COLO829 (cell line): ENCODE measurements at regions not wholly inside any gene's neighbourhood (a gene's known extent, or its start where the extent isn't known, plus 50 kb on each side); places are given as distances from the start of the nearest gene placed in this dataset.
A peak's percentile ranks its signal among the peaks of the same experiment; 100 is the strongest.

Experiments used
- DNase-seq: peaks from one replicate; pipeline ENCODE4 v3.0.0; 2012; ENCODE audit warnings: low spot score

- no peak for DNase-seq
Observed at GRCh38 chr5:14090755-14091154, 52.4 kb upstream of the TRIO start.

GRCh38 chr5:14090290-14090689 lies 52.9 kb upstream of the TRIO start:
- no peak for DNase-seq

GRCh38 chr5:14089198-14089597 lies 53.9 kb upstream of the TRIO start:
- no peak for DNase-seq

GRCh38 chr5:14086261-14086660 lies 56.9 kb upstream of the TRIO start:
- DNase-seq = no peak

- DNase-seq = no peak
Observed at GRCh38 chr5:14082973-14083372, 60.2 kb upstream of the TRIO start.

- DNase-seq = no peak
Observed at GRCh38 chr5:14082523-14082922, 60.6 kb upstream of the TRIO start.

- peak; percentile 26 for DNase-seq
Observed at GRCh38 chr5:14081791-14082190, 61.4 kb upstream of the TRIO start.

GRCh38 chr5:14078716-14079115 lies 64.4 kb upstream of the TRIO start:
- no peak for DNase-seq

- no peak for DNase-seq
Observed at GRCh38 chr5:14077501-14077900, 65.6 kb upstream of the TRIO start.

- no peak for DNase-seq
Observed at GRCh38 chr5:14076561-14076960, 66.6 kb upstream of the TRIO start.

GRCh38 chr5:14075937-14076336 lies 67.2 kb upstream of the TRIO start:
- no peak for DNase-seq

GRCh38 chr5:14071433-14071832 lies 71.7 kb upstream of the TRIO start:
- no peak for DNase-seq

GRCh38 chr5:14069021-14069420 lies 74.1 kb upstream of the TRIO start:
- DNase-seq = no peak

GRCh38 chr5:14068136-14068535 lies 75.0 kb upstream of the TRIO start:
- no peak for DNase-seq

- DNase-seq = no peak
Observed at GRCh38 chr5:14066326-14066725, 76.8 kb upstream of the TRIO start.

GRCh38 chr5:14064841-14065240 lies 78.3 kb upstream of the TRIO start:
- DNase-seq = no peak

- no peak for DNase-seq
Observed at GRCh38 chr5:14063691-14064090, 79.5 kb upstream of the TRIO start.

GRCh38 chr5:14063138-14063537 lies 80.0 kb upstream of the TRIO start:
- no peak for DNase-seq

GRCh38 chr5:14062178-14062577 lies 81.0 kb upstream of the TRIO start:
- DNase-seq = no peak

GRCh38 chr5:14061106-14061505 lies 82.0 kb upstream of the TRIO start:
- no peak for DNase-seq

GRCh38 chr5:14060218-14060617 lies 82.9 kb upstream of the TRIO start:
- DNase-seq = no peak

GRCh38 chr5:14059810-14060209 lies 83.3 kb upstream of the TRIO start:
- no peak for DNase-seq

- no peak for DNase-seq
Observed at GRCh38 chr5:14057289-14057688, 85.9 kb upstream of the TRIO start.

GRCh38 chr5:14056039-14056438 lies 87.1 kb upstream of the TRIO start:
- DNase-seq = no peak
